GM12878 (cell line): ENCODE measurements at regions not wholly inside any gene's neighbourhood (a gene's known extent, or its start where the extent isn't known, plus 50 kb on each side); places are given as distances from the start of the nearest gene placed in this dataset.

Experiments
- ATAC-seq: fragments of 200-7000 bp; cut with Tn5 transposase; 3 replicates; pipeline ENCODE4 v1.9.1; 2020; ENCODE audit warnings: mild to moderate bottlenecking, moderate library complexity
- BruUV-seq: library from RNA; stranded (reverse); fragments of 400-500 nt; replicated peaks from 2 replicates; lab custom pipeline; 2021; lab: Mats Ljungman, UMichigan
- CTCF ChIA-PET: fragments of 300-600 bp; sonication (Branson Sonifier 250); formaldehyde crosslinking; extraction: SDS; loops from one replicate; lab custom pipeline; 2021; ENCODE audit warnings: inconsistent platforms; lab: Yijun Ruan, JAX
- POLR2A ChIA-PET: fragments of 350-600 bp; formaldehyde crosslinking; extraction: SDS; loops from one replicate; lab custom pipeline; 2021; ENCODE audit warnings: inconsistent platforms; lab: Charles Lee
- RAD21 ChIA-PET: fragments of 300-600 bp; sonication (Branson Sonifier 250); formaldehyde crosslinking; loops from one replicate; lab custom pipeline; 2023; ENCODE audit warnings: antibody characterized with exemption; ENCODE audit not compliant: unreplicated experiment; lab: Charles Lee
- SMC1A ChIA-PET: fragments of 300-600 bp; sonication (Branson Sonifier 250); formaldehyde crosslinking; loops from one replicate; lab custom pipeline; 2023; ENCODE audit not compliant: unreplicated experiment, uncharacterized antibody; lab: Charles Lee
- DNase-seq: peaks from one replicate; pipeline ENCODE4 v3.0.0-alpha.2; 2011; ENCODE audit warnings: low read depth, low spot score
- FAIRE-seq: peaks from 3 replicates; lab custom pipeline; 2011; peaks lifted over from hg19 to GRCh38; lab: Jason Lieb, UNC
- H2AFZ ChIP-seq: 2 replicates; pipeline ENCODE4 v1.6.0; 2011; ENCODE audit warnings: low read depth, low read length, control low read depth; ENCODE audit not compliant: control insufficient read depth
- H3K27ac ChIP-seq: 2 replicates; pipeline ENCODE4 v1.5.1; 2011; ENCODE audit warnings: control low read depth; ENCODE audit not compliant: control insufficient read depth, insufficient read depth
- H3K27me3 ChIP-seq, 2 experiments: replicated peaks in 1 of 2; 2 replicates each; pipeline versions ENCODE4 v1.6.0 to v1.6.1; 2011; ENCODE audit warnings: low read length in 1 of 2; ENCODE audit not compliant: control insufficient read depth in 2 of 2, insufficient read depth in 2 of 2
- H3K36me3 ChIP-seq, 2 experiments: 2 replicates each; pipeline ENCODE4 v1.5.1; 2011; ENCODE audit warnings: low read length in 1 of 2; ENCODE audit not compliant: control insufficient read depth in 2 of 2, insufficient read depth in 2 of 2
- H3K4me1 ChIP-seq: 2 replicates; pipeline ENCODE4 v1.6.1; 2011; ENCODE audit warnings: mild to moderate bottlenecking, low read length, moderate library complexity, mixed read lengths; ENCODE audit not compliant: control insufficient read depth, insufficient read depth
- H3K4me2 ChIP-seq: 2 replicates; pipeline ENCODE4 v1.6.0; 2011; ENCODE audit warnings: control low read depth; ENCODE audit not compliant: control insufficient read depth, insufficient read depth
- H3K4me3 ChIP-seq: fragments of 200-600 bp; sonication (generic); 2 replicates; pipeline ENCODE4 v1.5.1; 2016
- H3K79me2 ChIP-seq: 2 replicates; pipeline ENCODE4 v1.6.0; 2011; ENCODE audit warnings: low read length; ENCODE audit not compliant: control insufficient read depth, insufficient read depth
- H3K9ac ChIP-seq: 2 replicates; pipeline ENCODE4 v1.8.0; 2011; ENCODE audit warnings: low read length, control low read depth, mixed read lengths; ENCODE audit not compliant: control insufficient read depth, insufficient read depth
- H3K9me3 ChIP-seq: replicated peaks from 3 replicates; pipeline ENCODE4 v1.5.1; 2011; ENCODE audit warnings: mild to moderate bottlenecking, low read length; ENCODE audit not compliant: control insufficient read depth, insufficient read depth
- H4K20me1 ChIP-seq: 2 replicates; pipeline ENCODE4 v1.6.0; 2011; ENCODE audit not compliant: control insufficient read depth, insufficient read depth
- BACH1 ChIP-seq: fragments of 450-650 bp; IDR thresholded peaks from 2 replicates; pipeline ENCODE4 v1.6.1; 2017; ENCODE audit warnings: mild to moderate bottlenecking, borderline replicate concordance
- BRCA1 ChIP-seq: IDR thresholded peaks from 2 replicates; pipeline ENCODE4 v1.6.1; 2011; ENCODE audit warnings: low read depth, low read length, improper control_type of control experiment
- HDGF ChIP-seq: fragments of 450-650 bp; IDR thresholded peaks from 2 replicates; pipeline ENCODE4 v1.6.1; 2016; ENCODE audit warnings: antibody characterized with exemption
- IKZF2 ChIP-seq, 2 experiments: fragments of 450-650 bp; IDR thresholded peaks; 2 replicates each; pipeline ENCODE4 v1.6.1; 2017; ENCODE audit warnings: mild to moderate bottlenecking in 2 of 2, moderate library complexity in 2 of 2
- KDM1A ChIP-seq: fragments of 200-600 bp; sonication (generic); IDR thresholded peaks from 2 replicates; pipeline ENCODE4 v1.6.1; 2016; ENCODE audit warnings: borderline replicate concordance
- MTA3 ChIP-seq: IDR thresholded peaks from 2 replicates; pipeline ENCODE4 v1.6.1; 2012; ENCODE audit warnings: low read length, inconsistent platforms, borderline replicate concordance
- NFIC ChIP-seq: IDR thresholded peaks from 2 replicates; pipeline ENCODE4 v1.6.1; 2012; ENCODE audit warnings: low read depth, mild to moderate bottlenecking, inconsistent platforms, low read length, moderate library complexity
- SREBF2 ChIP-seq: IDR thresholded peaks from 2 replicates; pipeline ENCODE4 v1.6.1; 2012; ENCODE audit warnings: mild to moderate bottlenecking, low read length
- STAT1 ChIP-seq: fragments of 450-650 bp; conservative IDR thresholded peaks from 2 replicates; pipeline ENCODE4 v1.6.1; 2014; ENCODE audit warnings: antibody characterized with exemption, mild to moderate bottlenecking
- YY1 ChIP-seq: IDR thresholded peaks from 2 replicates; pipeline ENCODE4 v1.6.1; 2011; ENCODE audit warnings: low read depth, mild to moderate bottlenecking, low read length
- ZZZ3 ChIP-seq: IDR thresholded peaks from 2 replicates; pipeline ENCODE4 v1.6.1; 2011; ENCODE audit warnings: low read depth; ENCODE audit not compliant: control insufficient read depth, insufficient read length
- WGBS: methylation state at CpG from one replicate; pipeline ENCODE4 v1.1.6; 2016; ENCODE audit warnings: low lambda C conversion rate; ENCODE audit not compliant: insufficient replicate concordance, insufficient coverage; ENCODE audit errors: missing lambda C conversion rate; 5-methylcytosine and 5-hydroxymethylcytosine counted together
- in situ Hi-C: fragments of 300-500 bp; cut with MboI; formaldehyde crosslinking; loops from 9 replicates; pipeline ENCODE4 v1.14.3; 2018; ENCODE audit warnings: mixed read lengths
- intact Hi-C: fragments of 100-400 bp; cut with micrococcal nuclease; formaldehyde crosslinking; loops from one replicate; pipeline ENCODE4 v1.14.2; 2022; ENCODE audit not compliant: unreplicated experiment
- TF ChIP-seq, protein P1 (sequence below): IDR thresholded peaks from 2 replicates; pipeline ENCODE4 v1.6.1; 2012; ENCODE audit warnings: mild to moderate bottlenecking, low read depth, low read length
- TF ChIP-seq, protein P2 (sequence below): fragments of 450-650 bp; IDR thresholded peaks from 2 replicates; pipeline ENCODE4 v1.6.1; 2017; ENCODE audit warnings: mild to moderate bottlenecking, moderate library complexity

DNA sequence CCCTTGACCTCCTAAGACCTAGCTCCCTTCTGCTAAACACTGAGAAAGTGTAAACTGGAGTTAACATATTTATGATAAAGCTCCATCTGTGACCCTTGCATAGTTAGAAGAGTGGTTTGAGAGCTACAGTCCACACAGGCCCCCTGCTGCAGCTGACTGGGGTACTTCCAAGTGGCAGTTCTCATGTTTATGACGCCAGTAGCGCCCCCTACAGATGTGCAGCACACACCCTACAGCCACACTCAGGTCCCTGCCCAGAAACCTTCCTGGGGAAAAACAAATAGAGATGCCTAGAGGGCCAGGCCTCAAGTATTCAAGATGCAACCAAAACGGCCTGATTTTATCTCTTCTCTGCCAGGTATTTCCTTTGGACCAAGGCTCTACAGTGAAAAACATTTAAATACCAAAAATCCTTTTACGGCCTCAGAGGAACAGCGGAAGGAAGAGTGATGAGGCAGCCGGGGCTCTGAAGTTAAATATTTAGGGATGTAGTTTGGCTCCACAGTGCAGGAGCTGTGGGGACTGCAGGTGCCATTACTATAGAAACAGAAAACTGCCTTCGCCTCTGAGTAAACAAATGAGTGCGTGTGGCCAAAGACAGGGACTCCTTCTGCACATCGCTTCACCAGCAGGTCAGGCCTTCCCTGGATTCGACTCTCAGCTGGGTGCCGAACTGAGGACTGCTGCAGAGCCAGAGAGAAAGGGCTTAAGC lies 553.1 kb downstream of the EFNB2 start (continued):
- TF ChIP-seq, protein P1, sequence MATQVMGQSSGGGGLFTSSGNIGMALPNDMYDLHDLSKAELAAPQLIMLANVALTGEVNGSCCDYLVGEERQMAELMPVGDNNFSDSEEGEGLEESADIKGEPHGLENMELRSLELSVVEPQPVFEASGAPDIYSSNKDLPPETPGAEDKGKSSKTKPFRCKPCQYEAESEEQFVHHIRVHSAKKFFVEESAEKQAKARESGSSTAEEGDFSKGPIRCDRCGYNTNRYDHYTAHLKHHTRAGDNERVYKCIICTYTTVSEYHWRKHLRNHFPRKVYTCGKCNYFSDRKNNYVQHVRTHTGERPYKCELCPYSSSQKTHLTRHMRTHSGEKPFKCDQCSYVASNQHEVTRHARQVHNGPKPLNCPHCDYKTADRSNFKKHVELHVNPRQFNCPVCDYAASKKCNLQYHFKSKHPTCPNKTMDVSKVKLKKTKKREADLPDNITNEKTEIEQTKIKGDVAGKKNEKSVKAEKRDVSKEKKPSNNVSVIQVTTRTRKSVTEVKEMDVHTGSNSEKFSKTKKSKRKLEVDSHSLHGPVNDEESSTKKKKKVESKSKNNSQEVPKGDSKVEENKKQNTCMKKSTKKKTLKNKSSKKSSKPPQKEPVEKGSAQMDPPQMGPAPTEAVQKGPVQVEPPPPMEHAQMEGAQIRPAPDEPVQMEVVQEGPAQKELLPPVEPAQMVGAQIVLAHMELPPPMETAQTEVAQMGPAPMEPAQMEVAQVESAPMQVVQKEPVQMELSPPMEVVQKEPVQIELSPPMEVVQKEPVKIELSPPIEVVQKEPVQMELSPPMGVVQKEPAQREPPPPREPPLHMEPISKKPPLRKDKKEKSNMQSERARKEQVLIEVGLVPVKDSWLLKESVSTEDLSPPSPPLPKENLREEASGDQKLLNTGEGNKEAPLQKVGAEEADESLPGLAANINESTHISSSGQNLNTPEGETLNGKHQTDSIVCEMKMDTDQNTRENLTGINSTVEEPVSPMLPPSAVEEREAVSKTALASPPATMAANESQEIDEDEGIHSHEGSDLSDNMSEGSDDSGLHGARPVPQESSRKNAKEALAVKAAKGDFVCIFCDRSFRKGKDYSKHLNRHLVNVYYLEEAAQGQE: no peak
- TF ChIP-seq HDGF: no peak
- no peak for TF ChIP-seq BACH1
- no peak for TF ChIP-seq MTA3
- TF ChIP-seq KDM1A: no peak
- no peak for TF ChIP-seq SREBF2
- no peak for TF ChIP-seq YY1
- TF ChIP-seq IKZF2 (IDR thresholded peaks at IDR 0.05): no peak

DNA sequence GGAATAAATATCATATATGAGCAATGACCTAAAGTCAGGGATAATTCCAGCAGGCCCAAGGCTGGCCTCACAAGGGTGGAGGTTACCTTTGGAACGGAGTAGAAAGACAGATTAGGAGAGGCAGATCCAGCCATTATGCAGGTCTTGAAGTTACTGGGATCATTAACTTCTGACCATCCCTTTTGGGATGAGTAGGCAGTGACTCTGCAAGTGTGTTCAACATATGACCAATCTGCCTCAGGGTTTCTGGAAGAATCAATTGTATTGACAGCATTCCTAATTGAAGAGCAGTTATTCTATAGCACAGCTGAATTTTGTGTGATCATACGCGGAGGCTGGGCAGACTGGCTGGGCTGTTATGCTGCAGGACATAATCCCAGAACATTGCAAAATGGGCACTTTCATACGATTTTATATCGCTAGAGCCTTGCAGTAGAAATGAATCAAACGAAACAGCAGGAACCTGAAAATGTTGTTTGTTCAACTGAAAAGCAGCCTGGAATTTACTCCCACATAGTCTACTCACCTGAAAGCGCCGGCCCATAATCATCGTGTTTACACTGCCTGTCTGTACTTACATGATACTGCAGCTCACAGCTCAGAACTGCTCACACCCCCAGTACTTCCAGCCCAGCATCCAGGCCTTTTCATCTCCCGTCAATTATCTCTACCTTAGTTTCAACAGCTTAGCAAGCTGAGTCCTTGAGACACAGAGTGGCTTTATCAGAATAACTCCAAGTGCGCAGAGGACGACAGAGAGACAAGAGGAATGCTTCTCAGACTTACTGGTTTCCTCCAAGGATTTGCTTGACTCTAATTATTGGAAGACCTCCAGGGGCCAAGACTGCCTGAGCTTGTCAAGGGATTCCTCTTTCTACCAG lies 556.1 kb downstream of the EFNB2 start:
- no TSS peak for BruUV-seq
- no peak for ATAC-seq
- ChIA-PET CTCF (interaction anchor here (0.6 kb wide), 1 partner anchor 656 kb away, joined by 3 read pairs; no protein-coding TSS in a partner anchor), SMC1A (no interaction called here), POLR2A (no interaction called here), RAD21 (no interaction called here)
- no peak for FAIRE-seq
- intact Hi-C loops (no loop called here), in situ Hi-C loops (no loop called here)
- Histone ChIP-seq H3K9me3 (no peaks in the 10 kb centered on the region; the same call in 2 of the 3 replicates), H3K4me1 (no peaks in the 10 kb centered on the region), H3K27me3 (no peaks in the 10 kb centered on the region), H3K36me3 (no peaks in the 10 kb centered on the region), H3K4me3 (no peak overlapping the region), H3K27ac (no peak overlapping the region), H3K9ac (no peak overlapping the region), H2AFZ (no peak overlapping the region), H4K20me1 (no peaks in the 10 kb centered on the region), H3K4me2 (no peak overlapping the region), H3K79me2 (no peaks in the 10 kb centered on the region)
- no peak for DNase-seq
- WGBS: 57% methylated on average over 12 of the region's 12 CpGs
- TF ChIP-seq STAT1 (no peak), BRCA1 (no peak), NFIC (no peak), ZZZ3 (no peak)
- TF ChIP-seq, protein P2, sequence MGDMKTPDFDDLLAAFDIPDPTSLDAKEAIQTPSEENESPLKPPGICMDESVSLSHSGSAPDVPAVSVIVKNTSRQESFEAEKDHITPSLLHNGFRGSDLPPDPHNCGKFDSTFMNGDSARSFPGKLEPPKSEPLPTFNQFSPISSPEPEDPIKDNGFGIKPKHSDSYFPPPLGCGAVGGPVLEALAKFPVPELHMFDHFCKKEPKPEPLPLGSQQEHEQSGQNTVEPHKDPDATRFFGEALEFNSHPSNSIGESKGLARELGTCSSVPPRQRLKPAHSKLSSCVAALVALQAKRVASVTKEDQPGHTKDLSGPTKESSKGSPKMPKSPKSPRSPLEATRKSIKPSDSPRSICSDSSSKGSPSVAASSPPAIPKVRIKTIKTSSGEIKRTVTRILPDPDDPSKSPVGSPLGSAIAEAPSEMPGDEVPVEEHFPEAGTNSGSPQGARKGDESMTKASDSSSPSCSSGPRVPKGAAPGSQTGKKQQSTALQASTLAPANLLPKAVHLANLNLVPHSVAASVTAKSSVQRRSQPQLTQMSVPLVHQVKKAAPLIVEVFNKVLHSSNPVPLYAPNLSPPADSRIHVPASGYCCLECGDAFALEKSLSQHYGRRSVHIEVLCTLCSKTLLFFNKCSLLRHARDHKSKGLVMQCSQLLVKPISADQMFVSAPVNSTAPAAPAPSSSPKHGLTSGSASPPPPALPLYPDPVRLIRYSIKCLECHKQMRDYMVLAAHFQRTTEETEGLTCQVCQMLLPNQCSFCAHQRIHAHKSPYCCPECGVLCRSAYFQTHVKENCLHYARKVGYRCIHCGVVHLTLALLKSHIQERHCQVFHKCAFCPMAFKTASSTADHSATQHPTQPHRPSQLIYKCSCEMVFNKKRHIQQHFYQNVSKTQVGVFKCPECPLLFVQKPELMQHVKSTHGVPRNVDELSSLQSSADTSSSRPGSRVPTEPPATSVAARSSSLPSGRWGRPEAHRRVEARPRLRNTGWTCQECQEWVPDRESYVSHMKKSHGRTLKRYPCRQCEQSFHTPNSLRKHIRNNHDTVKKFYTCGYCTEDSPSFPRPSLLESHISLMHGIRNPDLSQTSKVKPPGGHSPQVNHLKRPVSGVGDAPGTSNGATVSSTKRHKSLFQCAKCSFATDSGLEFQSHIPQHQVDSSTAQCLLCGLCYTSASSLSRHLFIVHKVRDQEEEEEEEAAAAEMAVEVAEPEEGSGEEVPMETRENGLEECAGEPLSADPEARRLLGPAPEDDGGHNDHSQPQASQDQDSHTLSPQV: no peak
